GM18499 (cell line): ENCODE measurements at regions not wholly inside any gene's neighbourhood (a gene's known extent, or its start where the extent isn't known, plus 50 kb on each side); places are given as distances from the start of the nearest gene placed in this dataset.

ENCODE experiments used
- ATAC-seq: cut with Tn5 transposase; IDR thresholded peaks from one replicate; pipeline ENCODE4 v1.9.1; 2021; ENCODE audit warnings: moderate number of reproducible peaks; ENCODE audit not compliant: insufficient read depth, unreplicated experiment

GRCh38 chr18:77560341-77560992, 310.8 kb downstream of the GALR1 start:
- peak; percentile 86 for ATAC-seq

DNA sequence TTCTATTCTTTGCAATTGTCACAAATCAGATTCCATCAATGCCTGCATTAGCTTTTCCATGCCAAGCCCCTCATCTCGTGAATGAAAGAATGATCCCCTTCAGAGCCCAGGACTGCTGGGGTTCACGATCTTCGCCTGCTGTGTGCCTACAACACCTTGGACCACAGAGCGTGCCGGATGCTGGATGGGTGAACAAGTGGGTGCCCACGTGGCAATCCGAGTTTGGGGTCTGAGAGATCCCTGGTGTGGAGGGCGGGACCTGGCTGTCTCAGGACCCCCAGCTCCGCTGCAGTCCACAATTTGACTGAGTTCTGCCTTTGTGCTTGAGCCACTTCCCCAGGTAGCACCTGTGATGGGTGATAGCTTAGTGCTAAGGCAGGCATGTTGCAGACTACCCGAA, 317.0 kb downstream of the GALR1 start:
- ATAC-seq, result no peak

GRCh38 chr18:77567205-77567604, 317.6 kb downstream of the GALR1 start:
- no peak for ATAC-seq

- ATAC-seq, result no peak
Observed at GRCh38 chr18:77571743-77572142, 322.1 kb downstream of the GALR1 start.

DNA sequence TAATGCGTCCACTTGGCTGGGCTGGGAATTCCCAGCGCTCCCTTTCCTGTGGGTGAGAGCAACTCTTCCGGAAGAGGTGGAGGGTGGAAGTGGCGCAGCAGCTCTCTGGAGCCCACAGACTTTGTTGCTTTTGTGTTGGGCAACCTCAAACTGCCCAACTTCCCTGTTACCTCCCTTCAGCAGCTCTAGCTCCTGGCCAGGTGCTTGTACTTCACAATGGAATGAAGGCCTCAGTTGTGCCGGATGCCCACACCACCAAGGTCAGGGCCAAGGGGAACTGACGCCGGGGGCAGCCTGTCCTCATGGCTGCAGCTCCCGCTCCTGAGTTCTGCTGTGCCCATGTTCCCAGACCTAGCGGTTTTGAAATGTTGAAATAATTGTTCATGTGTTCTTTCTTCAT, 322.9 kb downstream of the GALR1 start:
- ATAC-seq, result no peak

DNA sequence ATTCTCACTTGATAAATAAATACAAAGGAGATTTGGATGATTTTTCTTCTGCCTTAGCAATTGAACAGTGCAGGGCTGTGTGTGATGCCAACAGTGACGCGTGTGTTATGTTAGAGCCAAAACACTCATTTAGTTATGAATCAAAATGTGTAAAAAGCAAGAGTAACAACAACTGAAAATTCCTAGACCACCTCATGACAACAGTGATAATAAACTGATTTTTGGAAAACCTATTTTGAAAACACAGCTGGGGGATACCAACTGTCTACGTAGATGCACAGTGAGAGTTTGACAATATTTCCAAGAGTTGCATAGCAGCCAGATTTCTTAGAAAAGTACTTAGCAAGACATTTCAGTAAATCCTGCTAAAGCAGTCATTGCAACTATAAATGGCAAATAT, 323.9 kb downstream of the GALR1 start:
- no peak for ATAC-seq

- ATAC-seq, result no peak
Observed at GRCh38 chr18:77590943-77591515, 341.4 kb downstream of the GALR1 start.

DNA sequence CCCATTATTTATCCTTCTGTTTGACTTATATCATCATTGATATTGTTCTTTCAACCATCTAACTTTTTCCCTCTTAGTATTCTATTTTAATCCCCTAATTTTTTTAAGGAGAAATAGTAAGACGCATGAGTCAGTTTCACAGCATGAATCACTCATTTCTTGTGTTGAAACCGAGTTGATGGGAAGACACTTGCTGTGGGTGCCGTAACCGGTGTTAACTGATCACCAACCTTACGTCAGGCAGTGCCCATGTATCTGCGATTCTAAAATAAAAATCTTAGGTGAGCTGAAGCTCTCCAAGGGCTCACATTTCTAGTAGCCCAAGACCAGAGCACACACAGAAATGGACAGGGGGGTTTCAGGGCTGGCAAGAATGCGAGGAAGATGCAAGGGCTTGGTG, 348.1 kb downstream of the GALR1 start:
- ATAC-seq, result no peak

GRCh38 chr18:77600674-77601073, 351.0 kb downstream of the GALR1 start:
- ATAC-seq, result no peak

GRCh38 chr18:77601567-77601966, 351.9 kb downstream of the GALR1 start:
- no peak for ATAC-seq

DNA sequence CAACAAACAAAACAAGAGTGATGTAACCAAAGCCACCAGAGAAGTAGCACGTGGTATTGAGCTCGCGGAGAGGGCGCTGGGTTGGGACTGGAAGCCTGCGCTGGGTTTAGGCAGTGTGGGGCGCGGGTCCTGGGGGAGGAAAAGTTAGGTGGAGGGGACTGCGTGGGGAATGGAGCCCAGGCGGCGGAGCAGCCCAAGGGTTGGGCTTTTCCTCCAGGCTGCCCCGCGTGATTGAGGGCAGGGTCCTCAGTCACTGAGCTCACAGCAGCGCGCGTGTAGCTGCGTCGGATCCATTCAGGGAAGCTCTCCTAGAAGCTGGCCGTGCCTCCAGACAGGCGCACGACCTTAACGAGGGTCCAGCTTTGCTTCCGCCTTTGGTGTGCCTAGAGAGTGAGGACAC, 357.4 kb downstream of the GALR1 start:
- no peak for ATAC-seq

DNA sequence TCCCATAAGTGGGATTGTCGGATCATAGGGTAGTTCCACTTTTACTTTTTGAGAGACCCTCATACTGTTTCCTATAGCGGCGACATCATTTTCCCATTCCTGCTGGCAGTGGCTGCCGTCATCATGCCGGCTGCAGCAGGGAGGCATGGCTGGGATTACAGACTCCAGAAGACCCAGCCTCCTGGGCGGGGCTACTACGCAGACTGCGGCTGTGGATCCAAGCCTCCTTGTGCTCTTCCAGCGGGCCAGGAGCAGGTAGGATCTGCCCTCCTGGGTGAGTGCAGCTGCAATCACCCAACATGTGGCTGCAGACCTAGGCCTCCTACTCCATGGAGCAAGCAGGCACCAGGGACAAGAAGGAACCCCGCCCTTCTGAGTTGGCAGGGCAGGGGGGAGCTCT, 359.2 kb downstream of the GALR1 start:
- no peak for ATAC-seq

GRCh38 chr18:77617694-77618093, 368.0 kb downstream of the GALR1 start:
- no peak for ATAC-seq

GRCh38 chr18:77619525-77619924, 369.9 kb downstream of the GALR1 start:
- no peak for ATAC-seq

- no peak for ATAC-seq
Observed at GRCh38 chr18:77622009-77622692, 372.5 kb downstream of the GALR1 start.

- ATAC-seq, result no peak
Observed at GRCh38 chr18:77632758-77633157, 383.1 kb downstream of the GALR1 start.

GRCh38 chr18:77634494-77634893, 384.8 kb downstream of the GALR1 start:
- no peak for ATAC-seq

- ATAC-seq, result no peak
Observed at GRCh38 chr18:77635451-77635850, 385.8 kb downstream of the GALR1 start.

DNA sequence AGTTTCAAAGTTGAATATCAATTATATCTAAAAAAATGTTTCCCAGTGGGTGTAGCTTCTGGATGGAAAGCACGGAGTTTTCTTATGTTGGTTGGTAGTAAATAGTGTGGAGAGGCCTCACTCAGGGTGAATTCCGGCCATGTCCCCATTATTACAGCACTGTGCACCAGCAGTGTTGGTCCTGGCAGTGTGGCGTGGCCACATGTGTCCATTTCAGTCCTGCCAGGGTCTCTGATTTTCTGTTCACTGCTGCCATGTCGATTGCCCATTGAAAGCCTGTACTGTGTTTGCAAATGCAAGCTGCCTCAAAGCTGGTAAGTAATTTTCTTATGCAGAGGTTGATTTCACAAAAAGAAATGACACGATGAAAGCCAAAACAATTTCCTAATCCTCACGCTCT, 386.2 kb downstream of the GALR1 start:
- no peak for ATAC-seq

GRCh38 chr18:77645170-77645872, 395.7 kb downstream of the GALR1 start:
- no peak for ATAC-seq

DNA sequence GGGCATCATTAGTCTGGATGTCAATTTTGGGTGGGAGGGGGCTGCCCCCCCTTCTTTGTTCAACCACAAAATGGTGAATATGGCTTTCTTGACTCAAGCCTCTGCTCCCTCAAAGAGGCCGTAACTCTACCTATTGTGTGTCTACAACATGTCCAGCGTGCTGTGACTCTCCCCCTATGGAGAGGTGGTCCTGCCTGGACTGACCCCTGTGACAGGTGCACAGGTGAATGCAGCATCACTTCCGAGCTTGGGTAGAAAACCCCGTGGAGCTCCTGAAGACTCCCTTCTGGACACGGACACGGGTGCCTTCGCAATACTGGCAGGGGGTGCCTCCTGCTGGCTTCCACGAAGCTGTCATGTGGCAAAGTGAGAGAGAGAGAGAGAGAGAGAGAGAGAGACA, 397.8 kb downstream of the GALR1 start:
- ATAC-seq, result no peak
